Lung (tissue), 11 donors: ENCODE measurements at regions not wholly inside any gene's neighbourhood (a gene's known extent, or its start where the extent isn't known, plus 50 kb on each side); places are given as distances from the start of the nearest gene placed in this dataset.

Source experiments
- ATAC-seq: fragments of 200-7000 bp; cut with Tn5 transposase; one replicate; pipeline ENCODE4 v1.9.1; 2020; ENCODE audit warnings: moderate number of reproducible peaks; ENCODE audit not compliant: insufficient read depth, low FRiP score
- DNase-seq, 3 donors: peaks; one replicate each; pipeline ENCODE4 v3.0.0-alpha.2; 2013 to 2017
- H3K27ac ChIP-seq, 2 donors: one replicate each; pipeline ENCODE4 v1.5.1; 2013; ENCODE audit warnings: mild to moderate bottlenecking in 2 of 2, moderate library complexity in 2 of 2, control low read depth in 1 of 2, inconsistent platforms in 1 of 2, low read depth in 1 of 2, low read length in 1 of 2
- H3K27me3 ChIP-seq, 3 donors: one replicate each; pipeline ENCODE4 v1.5.1; 2013; ENCODE audit warnings: low read length in 2 of 3; ENCODE audit not compliant: control insufficient read depth in 3 of 3, insufficient read depth in 3 of 3
- H3K36me3 ChIP-seq, 4 donors: one replicate each; pipeline ENCODE4 v1.5.1; 2013; ENCODE audit warnings: low read length in 4 of 4, mild to moderate bottlenecking in 1 of 4, moderate library complexity in 1 of 4; ENCODE audit not compliant: control insufficient read depth in 4 of 4, insufficient read depth in 4 of 4
- H3K4me1 ChIP-seq, 5 donors: one replicate each; pipeline ENCODE4 v1.5.1; 2013; ENCODE audit warnings: low read length in 5 of 5, mild to moderate bottlenecking in 2 of 5, moderate library complexity in 1 of 5; ENCODE audit not compliant: control insufficient read depth in 5 of 5, insufficient read depth in 5 of 5
- H3K4me3 ChIP-seq: one replicate; pipeline ENCODE4 v1.5.1; 2013; ENCODE audit warnings: mild to moderate bottlenecking, control low read depth, moderate library complexity
- H3K9ac ChIP-seq, 2 donors: one replicate each; pipeline ENCODE4 v1.5.1; 2013; ENCODE audit warnings: low read length in 2 of 2, control low read depth in 1 of 2; ENCODE audit not compliant: insufficient read depth in 1 of 2
- H3K9me3 ChIP-seq, 4 donors: one replicate each; pipeline ENCODE4 v1.5.1; 2013; ENCODE audit warnings: low read length in 3 of 4, mild to moderate bottlenecking in 1 of 4, moderate library complexity in 1 of 4; ENCODE audit not compliant: control insufficient read depth in 4 of 4, insufficient read depth in 3 of 4
- CTCF ChIP-seq: IDR thresholded peaks from 2 replicates; pipeline ENCODE4 v1.5.1; 2012; ENCODE audit warnings: mild to moderate bottlenecking; ENCODE audit errors: control extremely low read depth, extremely low read depth
- WGBS, 2 donors: extraction: QIAGEN DNeasy Blood & Tissue Kit; methylation state at CpG; one replicate each; pipeline ENCODE4 v1.1.7; 2013; 5-methylcytosine and 5-hydroxymethylcytosine counted together
- donor health status: control.
- donor health status: control.
- donor health status: Bipolar disorder and iron deficiency.
- donor health status: healthy.
- donor health status: DM: yes; HTN: yes; CAD: no.

- WGBS, 2 donors = 90 to 94% methylated on average over 14 of the region's 14 CpGs
- no peak for TF ChIP-seq CTCF
- no peak for DNase-seq
- no peaks in the 10 kb centered on the region for H3K27me3 ChIP-seq
- no peak overlapping the region for H3K4me3 ChIP-seq
- peaks cover 0 to 2% (median under 1%) of the 10 kb centered on the region in 4 donors for H3K9me3 ChIP-seq
- no peak overlapping the region for H3K9ac ChIP-seq
- no peak overlapping the region for H3K27ac ChIP-seq
- no peak for ATAC-seq
- no peaks in the 10 kb centered on the region for H3K4me1 ChIP-seq
- H3K36me3 ChIP-seq = no peaks in the 10 kb centered on the region
Measured at GRCh38 chr6:67885081-67886033, 749.7 kb upstream of the ADGRB3 start.

- H3K9me3 ChIP-seq = peaks cover 0 to 2% (median under 1%) of the 10 kb centered on the region in 4 donors
- H3K9ac ChIP-seq = no peak overlapping the region
- DNase-seq = no peak
- no peaks in the 10 kb centered on the region for H3K27me3 ChIP-seq
- H3K36me3 ChIP-seq = no peaks in the 10 kb centered on the region
- no peaks in the 10 kb centered on the region for H3K4me1 ChIP-seq
- H3K27ac ChIP-seq = no peak overlapping the region
- no peak for ATAC-seq
- 89 to 91% methylated on average over 8 of the region's 8 CpGs for WGBS, 2 donors
- no peak for TF ChIP-seq CTCF
- no peak overlapping the region for H3K4me3 ChIP-seq
Measured at GRCh38 chr6:67884442-67884841, 750.6 kb upstream of the ADGRB3 start.

- no peaks in the 10 kb centered on the region for H3K27me3 ChIP-seq
Measured at GRCh38 chr6:67883500-67884366, 751.3 kb upstream of the ADGRB3 start.

More at GRCh38 chr6:67883500-67884366, 751.3 kb upstream of the ADGRB3 start:
- H3K27ac ChIP-seq = no peak overlapping the region
- no peak for ATAC-seq
- H3K9ac ChIP-seq = no peak overlapping the region
- H3K36me3 ChIP-seq = no peaks in the 10 kb centered on the region
- no peak for TF ChIP-seq CTCF
- peaks cover 0 to 2% (median under 1%) of the 10 kb centered on the region in 4 donors for H3K9me3 ChIP-seq
- no peaks in the 10 kb centered on the region for H3K4me1 ChIP-seq
- DNase-seq = no peak
- 88% methylated on average over 11 of the region's 11 CpGs for WGBS, 2 donors
- no peak overlapping the region for H3K4me3 ChIP-seq
